ENCODE measurements at regions not wholly inside any gene's neighbourhood (a gene's known extent, or its start where the extent isn't known, plus 50 kb on each side); places are given as distances from the start of the nearest gene placed in this dataset.

GRCh38 chr10:71036297-71036966 lies 148.1 kb upstream of the PCBD1 start:
- no peak overlapping the region for H2AFZ ChIP-seq (ENCODE audit: control insufficient read depth, low read length)
- no peak overlapping the region for H3K4me3 ChIP-seq (ENCODE audit: control insufficient read depth in 2 of 3, extremely low read depth in 1 of 3, insufficient read depth in 2 of 3, low read depth in 1 of 3, low read length in 3 of 3)
- DNase-seq (ENCODE audit: low read depth, low spot score) (no peak), FAIRE-seq (no peak)
- H3K79me2 ChIP-seq (ENCODE audit: control insufficient read depth, insufficient read depth, low read length) = no peaks in the 10 kb centered on the region
- peaks cover 19% of the 10 kb centered on the region for H3K27me3 ChIP-seq (ENCODE audit: control insufficient read depth, extremely low read depth, insufficient read depth, low read length)
- no peak overlapping the region for H3K9ac ChIP-seq (ENCODE audit: control insufficient read depth, extremely low read depth, insufficient read depth, low read length)
- no peaks in the 10 kb centered on the region for H3K9me3 ChIP-seq (ENCODE audit: control insufficient read depth, low read depth, low read length)
- no peak overlapping the region for H3K4me2 ChIP-seq (ENCODE audit: control insufficient read depth, extremely low read depth, insufficient read depth, low read depth, low read length)
- no peaks in the 10 kb centered on the region for H3K4me1 ChIP-seq (ENCODE audit: control insufficient read depth, extremely low read depth, insufficient read depth, low read length)
- no peak overlapping the region for H3K27ac ChIP-seq (ENCODE audit: control insufficient read depth, insufficient read depth, low read length)
- dilution Hi-C loops (cut with MboI; ENCODE audit: extremely low pct_ligation_motif_present, low sequenced_read_pairs) = no loop called here
- no peaks in the 10 kb centered on the region for H3K9me1 ChIP-seq (ENCODE audit: control insufficient read depth, extremely low read depth, insufficient read depth, low read length)
- TF ChIP-seq EZH2 (IDR thresholded peaks at IDR 0.05; ENCODE audit: low read length) = no peak
- TF ChIP-seq, protein P1, sequence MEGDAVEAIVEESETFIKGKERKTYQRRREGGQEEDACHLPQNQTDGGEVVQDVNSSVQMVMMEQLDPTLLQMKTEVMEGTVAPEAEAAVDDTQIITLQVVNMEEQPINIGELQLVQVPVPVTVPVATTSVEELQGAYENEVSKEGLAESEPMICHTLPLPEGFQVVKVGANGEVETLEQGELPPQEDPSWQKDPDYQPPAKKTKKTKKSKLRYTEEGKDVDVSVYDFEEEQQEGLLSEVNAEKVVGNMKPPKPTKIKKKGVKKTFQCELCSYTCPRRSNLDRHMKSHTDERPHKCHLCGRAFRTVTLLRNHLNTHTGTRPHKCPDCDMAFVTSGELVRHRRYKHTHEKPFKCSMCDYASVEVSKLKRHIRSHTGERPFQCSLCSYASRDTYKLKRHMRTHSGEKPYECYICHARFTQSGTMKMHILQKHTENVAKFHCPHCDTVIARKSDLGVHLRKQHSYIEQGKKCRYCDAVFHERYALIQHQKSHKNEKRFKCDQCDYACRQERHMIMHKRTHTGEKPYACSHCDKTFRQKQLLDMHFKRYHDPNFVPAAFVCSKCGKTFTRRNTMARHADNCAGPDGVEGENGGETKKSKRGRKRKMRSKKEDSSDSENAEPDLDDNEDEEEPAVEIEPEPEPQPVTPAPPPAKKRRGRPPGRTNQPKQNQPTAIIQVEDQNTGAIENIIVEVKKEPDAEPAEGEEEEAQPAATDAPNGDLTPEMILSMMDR (optimal IDR thresholded peaks at IDR 0.05 in 1 of 3, IDR thresholded peaks at IDR 0.05 in 1 of 3, conservative IDR thresholded peaks at IDR 0.05 in 1 of 3; ENCODE audit: extremely low read depth in 1 of 3, insufficient read depth in 2 of 3, low read length in 3 of 3) = no peak
- no peaks in the 10 kb centered on the region for H3K36me3 ChIP-seq (ENCODE audit: control insufficient read depth in 2 of 2, extremely low read depth in 1 of 2, insufficient read depth in 2 of 2, low read length in 2 of 2)
- no peaks in the 10 kb centered on the region for H4K20me1 ChIP-seq (ENCODE audit: control insufficient read depth, extremely low read depth, insufficient read depth, low read length)

DNA sequence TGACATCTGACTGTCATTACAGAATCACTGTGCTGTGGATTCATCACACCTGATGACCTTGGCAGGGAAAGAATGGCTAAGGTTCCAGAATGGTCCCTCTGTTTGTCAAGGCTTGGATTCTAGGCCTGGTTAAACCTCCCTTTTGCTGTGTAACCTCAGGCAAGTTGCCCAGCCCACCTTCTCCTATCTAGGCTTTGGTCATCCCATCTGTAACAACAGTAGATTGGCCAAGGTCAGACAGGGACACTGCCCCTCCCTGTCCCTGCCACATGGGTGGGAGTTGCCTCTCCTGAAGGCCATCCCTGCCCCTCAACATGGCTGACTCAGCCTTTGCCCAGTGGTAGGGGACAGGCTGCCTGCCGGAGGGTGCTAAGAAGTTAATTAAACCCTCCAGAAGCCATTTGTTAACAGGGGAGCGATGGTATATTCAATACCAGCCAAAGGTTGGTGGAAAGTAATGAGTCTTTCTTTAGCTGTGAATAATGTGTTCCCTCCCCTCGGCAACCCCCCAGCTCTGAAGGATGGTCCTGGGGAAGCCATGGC lies 149.8 kb upstream of the PCBD1 start:
- no peak for DNase-seq (ENCODE audit: low read depth, low spot score)
- Histone ChIP-seq H3K9me1 (ENCODE audit: control insufficient read depth, extremely low read depth, insufficient read depth, low read length) (no peaks in the 10 kb centered on the region), H3K4me1 (ENCODE audit: control insufficient read depth, extremely low read depth, insufficient read depth, low read length) (no peaks in the 10 kb centered on the region), H3K4me2 (ENCODE audit: control insufficient read depth, extremely low read depth, insufficient read depth, low read depth, low read length) (no peak overlapping the region), H4K20me1 (ENCODE audit: control insufficient read depth, extremely low read depth, insufficient read depth, low read length) (no peaks in the 10 kb centered on the region), H3K27ac (ENCODE audit: control insufficient read depth, insufficient read depth, low read length) (no peak overlapping the region), H3K36me3 (ENCODE audit: control insufficient read depth in 2 of 2, extremely low read depth in 1 of 2, insufficient read depth in 2 of 2, low read length in 2 of 2) (no peaks in the 10 kb centered on the region), H3K79me2 (ENCODE audit: control insufficient read depth, insufficient read depth, low read length) (no peaks in the 10 kb centered on the region), H3K9me3 (ENCODE audit: control insufficient read depth, low read depth, low read length) (no peaks in the 10 kb centered on the region), H2AFZ (ENCODE audit: control insufficient read depth, low read length) (no peak overlapping the region), H3K27me3 (ENCODE audit: control insufficient read depth, extremely low read depth, insufficient read depth, low read length) (peaks cover 21% of the 10 kb centered on the region), H3K4me3 (ENCODE audit: control insufficient read depth in 2 of 3, extremely low read depth in 1 of 3, insufficient read depth in 2 of 3, low read depth in 1 of 3, low read length in 3 of 3) (no peak overlapping the region), H3K9ac (ENCODE audit: control insufficient read depth, extremely low read depth, insufficient read depth, low read length) (no peak overlapping the region)
- no peak for FAIRE-seq
- dilution Hi-C loops (cut with MboI; ENCODE audit: extremely low pct_ligation_motif_present, low sequenced_read_pairs) = no loop called here
- TF ChIP-seq EZH2 (IDR thresholded peaks at IDR 0.05; ENCODE audit: low read length) = no peak
- TF ChIP-seq, protein P1 (optimal IDR thresholded peaks at IDR 0.05 in 1 of 3, IDR thresholded peaks at IDR 0.05 in 1 of 3, conservative IDR thresholded peaks at IDR 0.05 in 1 of 3; ENCODE audit: extremely low read depth in 1 of 3, insufficient read depth in 2 of 3, low read length in 3 of 3) = no peak

Data from keratinocyte (primary cell).